Endothelial cell of hepatic sinusoid (primary cell): ENCODE measurements at regions not wholly inside any gene's neighbourhood (a gene's known extent, or its start where the extent isn't known, plus 50 kb on each side); places are given as distances from the start of the nearest gene placed in this dataset.

ENCODE experiments used
- in situ Hi-C: cut with HindIII; loops from 2 replicates; pipeline ENCODE4 v1.10.0; 2017; ENCODE audit warnings: low sequenced_read_pairs

DNA sequence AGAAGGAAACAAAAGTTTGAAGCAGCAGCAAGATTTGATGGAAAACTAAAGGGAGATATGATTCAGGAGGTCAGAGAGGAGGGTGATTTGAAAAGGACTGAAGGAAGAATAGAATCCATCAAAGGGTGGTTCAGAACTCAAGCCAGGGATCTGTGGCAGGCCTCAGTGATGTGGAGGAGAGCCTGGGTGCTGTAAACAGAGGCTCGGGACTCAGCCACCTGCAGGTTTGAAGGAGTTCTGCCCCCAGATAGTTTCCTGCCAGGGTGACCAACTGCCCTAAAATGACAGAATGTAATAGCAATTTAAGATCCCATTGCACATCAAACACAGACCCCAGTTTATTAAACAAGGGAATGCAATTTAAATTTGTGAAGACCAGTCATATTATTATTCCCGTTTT, 204.0 kb upstream of the FAT1 start:
- in situ Hi-C loops = loop anchor here (5.0 kb wide), 1 partner anchor 75 kb away; no protein-coding TSS in a partner anchor

DNA sequence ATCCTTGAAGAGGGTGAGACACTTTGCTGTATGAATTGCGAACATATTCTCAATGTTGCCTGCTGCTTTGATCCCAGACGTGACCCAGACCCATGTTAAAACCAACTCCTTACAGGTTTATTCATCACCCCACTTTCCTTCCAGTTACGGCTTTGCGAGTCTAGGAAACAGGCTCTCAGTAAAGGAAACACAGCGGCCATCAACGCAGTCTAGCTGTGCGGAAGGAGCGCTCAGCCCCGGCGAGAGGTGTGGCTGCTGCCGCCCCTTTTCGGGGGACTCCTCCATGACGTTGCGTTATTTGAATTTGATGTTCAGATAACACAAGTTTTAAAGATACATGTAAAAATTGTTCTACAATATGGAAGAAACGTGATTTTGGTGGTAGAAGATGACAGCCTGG, 206.4 kb upstream of the FAT1 start:
- in situ Hi-C loops = no loop called here

DNA sequence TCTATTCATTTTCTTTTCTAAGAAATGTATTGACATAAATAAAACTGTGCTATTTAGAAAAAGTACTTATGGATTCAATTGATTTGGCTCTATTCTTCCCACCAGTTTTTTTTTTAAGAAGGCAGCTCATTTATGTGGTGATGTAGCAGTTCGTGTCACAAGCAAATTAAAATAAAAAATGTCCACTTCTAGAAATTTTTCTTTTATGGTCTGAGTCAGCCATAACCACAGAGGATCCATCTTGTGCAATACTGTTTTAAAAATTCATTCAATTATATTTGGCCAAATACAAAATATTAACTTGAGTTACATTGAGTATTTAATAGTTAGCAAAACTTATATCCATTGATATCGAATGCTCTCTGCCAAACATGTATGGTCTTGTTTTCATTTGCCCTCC, 207.9 kb upstream of the FAT1 start:
- in situ Hi-C loops = no loop called here

DNA sequence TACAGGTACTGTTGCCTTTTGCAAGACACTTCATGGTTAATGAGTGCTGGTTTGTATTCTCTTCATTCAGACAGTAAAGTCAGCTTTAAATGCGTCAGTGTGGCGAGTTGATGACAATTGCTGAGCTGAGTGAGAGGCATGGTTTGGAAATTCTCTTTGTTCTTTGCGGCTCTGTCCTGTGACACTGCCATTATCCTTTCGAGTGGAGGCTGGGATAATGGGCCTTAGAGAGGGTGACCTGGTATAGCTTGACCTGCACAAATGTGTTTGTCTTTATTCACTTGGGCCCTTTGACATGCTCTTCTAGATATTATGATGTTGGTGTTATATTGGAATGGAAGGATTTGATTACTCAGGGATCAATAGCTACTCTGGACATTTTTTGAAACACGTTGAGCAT, 208.5 kb upstream of the FAT1 start:
- in situ Hi-C loops = no loop called here

DNA sequence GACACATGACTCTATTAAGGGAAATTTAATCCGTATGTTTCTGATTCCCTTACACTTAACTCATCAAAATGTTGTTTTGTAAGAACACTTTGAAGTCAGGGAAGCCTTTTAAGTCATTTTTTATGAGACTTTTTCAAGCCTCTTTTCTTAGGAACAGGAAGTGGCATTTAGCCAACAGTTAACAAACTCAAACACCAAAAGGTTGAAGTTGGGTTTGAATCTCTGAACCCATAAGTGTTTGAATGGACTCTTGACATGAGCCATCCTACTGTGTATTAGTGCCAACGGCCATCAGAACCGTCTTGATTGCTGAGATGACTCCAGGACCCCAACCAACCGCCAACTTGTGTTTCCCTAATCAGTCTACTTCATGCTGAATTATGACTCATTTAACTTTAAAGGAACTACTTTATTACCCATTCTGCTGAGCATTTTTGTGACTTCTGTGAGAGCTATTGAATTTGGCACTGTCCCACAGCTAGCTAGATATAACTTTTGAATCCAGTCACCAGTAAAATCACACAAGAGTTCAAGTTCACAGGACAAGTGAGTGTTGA, 209.1 kb upstream of the FAT1 start:
- in situ Hi-C loops = no loop called here

DNA sequence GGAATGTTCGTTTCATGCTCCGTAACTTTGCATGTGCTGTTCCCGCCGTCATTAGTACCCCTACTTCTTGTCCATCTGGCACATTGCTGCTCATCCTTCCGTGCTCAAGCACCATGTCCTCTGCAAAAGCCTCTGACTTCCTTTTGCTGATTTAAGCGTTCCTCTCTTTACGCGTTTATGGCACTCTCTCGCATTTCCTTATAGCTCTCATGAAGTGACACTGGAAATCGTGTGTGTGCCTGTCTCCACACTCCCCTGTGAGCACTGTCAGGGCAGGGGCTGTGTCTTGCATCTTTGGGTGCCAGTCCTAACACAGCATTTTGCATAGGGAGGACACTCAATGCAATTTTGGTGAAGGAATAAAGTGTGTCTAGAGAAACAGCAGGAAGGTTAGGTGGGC, 210.6 kb upstream of the FAT1 start:
- in situ Hi-C loops = no loop called here

DNA sequence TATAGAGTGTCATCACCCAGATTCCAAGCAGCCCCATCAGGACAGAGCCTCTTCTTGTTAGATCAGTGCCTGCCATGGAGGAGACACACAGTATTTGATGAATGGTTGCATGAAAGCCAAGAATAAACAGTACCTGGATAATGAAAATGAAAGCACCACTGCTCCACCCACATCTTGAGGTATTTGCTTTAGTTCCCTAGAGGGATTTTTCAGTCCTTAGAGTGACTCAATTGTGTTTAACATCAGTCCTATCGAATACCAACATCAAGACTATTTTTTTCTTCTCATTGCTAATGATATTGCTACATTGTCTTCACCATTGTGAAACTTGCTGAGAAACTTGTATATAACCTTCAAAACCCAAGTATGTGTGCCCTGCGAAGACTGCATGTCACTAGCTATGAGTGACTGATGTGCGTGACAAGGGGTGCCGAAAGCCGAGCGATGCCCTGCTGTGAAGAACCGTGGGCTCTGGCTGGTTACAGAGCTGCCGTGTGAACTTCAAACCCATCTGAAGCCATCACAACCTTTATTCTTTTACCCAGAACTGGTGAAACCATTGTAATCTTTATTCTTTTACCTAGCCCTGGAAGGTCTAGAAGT, 211.3 kb upstream of the FAT1 start:
- in situ Hi-C loops = no loop called here

DNA sequence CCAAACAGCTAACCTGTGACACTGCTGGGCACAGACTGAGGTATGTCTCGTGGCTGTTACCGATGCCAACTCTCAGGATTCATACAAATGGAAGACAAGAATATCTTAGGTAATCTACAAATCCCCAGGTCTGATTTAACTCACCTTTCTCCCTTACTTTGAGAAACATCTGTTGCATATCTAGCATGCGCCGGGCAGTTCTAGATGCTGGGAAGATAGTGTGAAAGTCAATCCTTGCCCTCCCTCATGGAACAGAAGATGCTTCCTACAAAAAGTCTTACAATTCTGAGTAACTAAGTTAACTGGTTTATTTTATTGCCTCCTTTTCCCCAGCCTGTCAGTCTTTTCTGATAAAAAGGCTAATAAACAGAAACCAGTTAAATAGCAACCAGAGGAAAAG, 212.2 kb upstream of the FAT1 start:
- in situ Hi-C loops = no loop called here

DNA sequence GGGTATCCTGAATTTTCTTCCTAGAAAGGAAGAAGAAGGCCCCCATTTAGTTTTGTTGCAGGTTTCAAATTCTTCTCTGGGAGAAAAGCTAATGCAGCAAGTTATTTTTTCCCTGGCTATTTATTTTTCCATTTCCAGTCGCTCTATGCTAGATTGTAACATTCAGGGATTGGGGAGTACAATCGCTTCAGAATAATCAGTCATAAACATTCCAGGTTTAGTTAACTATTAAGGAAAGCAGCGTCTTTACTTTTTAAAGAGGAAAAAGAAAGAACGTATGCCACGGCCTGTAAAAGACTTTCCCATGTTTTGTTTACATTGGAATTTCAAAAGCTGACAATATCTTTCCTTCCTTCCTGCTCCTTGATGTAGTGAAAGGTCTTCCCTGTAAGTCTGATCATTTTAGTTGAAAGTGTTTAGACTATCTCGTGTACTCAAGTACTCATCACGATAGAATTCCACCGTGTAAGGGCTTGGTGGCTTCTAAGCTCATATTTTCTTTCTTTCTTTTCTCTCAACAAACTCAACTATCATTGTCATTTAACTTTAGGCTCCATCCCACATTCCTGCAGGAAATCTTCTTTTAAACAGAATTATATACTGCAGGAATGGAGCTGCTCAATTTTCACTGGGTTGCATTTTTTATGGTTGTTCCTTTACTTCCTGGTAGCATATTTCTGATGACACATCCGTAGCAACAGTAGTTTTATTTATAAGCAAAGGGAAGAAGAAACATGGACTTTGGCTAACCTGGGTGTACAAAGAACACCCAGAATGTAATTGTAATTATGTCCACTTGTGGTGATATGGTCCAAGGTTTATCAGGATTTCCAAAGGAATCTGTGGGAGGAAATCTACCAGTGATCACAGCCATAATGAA, 213.1 kb upstream of the FAT1 start:
- in situ Hi-C loops = no loop called here

DNA sequence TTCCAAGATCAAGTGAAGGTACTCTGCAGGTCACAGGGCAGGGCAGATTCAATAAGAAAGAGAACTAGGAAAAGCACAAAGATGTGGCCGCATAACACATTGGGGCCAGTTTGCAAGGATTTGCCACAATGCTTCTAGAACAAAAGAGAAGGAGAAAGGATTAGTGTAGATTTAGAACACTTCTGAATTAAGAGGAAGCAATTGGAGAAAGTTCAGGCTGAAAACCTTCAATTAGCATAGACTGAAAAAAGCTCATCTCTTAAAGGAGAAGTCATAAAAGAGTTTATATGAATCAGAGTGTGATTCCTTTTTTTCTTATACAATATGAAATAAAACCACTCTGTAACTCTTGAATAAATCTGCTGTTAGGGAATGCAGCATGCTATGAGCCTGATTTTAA, 215.6 kb upstream of the FAT1 start:
- in situ Hi-C loops = no loop called here

DNA sequence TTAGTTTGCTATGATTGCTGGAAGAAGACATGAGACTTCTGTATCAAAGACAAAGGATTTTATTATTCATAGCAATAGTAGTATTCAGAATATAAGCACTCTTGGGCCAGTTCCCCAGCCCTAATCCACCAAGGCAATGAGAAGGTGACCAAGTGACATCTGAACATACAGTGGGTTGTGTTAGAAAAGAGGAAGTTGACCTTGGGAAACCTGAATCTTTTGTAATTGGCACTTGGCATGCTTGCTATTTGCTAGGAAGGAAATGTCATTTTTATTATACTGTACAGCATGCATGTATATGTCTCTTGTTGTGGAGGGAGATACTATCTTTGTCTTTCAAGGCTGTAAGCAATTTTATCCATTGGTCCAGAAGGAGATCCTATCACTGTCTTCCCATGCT, 216.1 kb upstream of the FAT1 start:
- in situ Hi-C loops = no loop called here

DNA sequence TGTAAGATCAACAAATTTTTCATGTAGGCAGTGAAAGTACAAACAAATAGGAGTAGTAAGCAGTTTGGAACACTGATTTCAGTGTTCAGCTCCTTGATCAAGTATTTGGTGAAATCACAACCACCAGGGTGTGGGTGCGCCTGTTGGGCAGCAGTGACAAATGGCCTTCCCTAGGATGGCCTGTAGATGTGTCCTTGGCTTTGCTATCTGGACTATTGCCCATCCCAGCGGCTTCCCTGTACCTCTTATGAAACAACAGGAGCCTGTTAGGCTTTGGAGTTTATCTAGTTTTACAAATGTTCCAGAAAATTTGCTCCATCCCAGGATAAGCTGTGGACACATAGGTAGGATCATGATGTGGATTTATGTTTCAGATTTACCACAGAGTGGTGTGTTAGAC, 216.8 kb upstream of the FAT1 start:
- in situ Hi-C loops = no loop called here

DNA sequence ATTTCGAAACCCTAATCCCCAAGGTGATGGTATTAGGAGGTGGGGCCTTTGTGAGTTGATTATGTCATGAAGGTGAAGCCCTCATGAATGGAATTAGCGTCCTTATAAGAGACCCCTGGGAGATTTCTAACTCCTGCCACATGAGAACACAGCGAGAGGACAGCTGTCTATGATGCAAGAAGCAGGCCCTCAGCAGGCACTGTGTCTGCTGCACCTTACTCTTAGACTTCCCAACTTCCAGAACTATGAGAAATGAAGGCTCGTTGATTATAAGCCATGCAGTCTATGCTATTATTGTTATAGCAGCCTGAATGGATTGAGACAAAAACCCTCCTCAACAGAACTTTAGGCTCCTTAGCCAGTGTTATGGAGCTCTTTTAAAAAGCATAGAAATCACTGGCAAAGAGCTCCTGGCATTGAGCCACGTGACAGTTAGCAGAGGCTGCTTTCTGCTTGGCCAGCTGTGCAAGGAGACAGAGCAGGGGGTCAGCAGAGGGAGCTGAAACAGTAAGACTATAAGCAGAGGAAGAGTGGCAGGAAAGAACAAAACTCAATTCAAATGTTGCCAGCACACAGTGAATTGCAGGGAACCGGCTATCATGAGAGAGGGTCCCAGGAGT, 219.2 kb upstream of the FAT1 start:
- in situ Hi-C loops = no loop called here

DNA sequence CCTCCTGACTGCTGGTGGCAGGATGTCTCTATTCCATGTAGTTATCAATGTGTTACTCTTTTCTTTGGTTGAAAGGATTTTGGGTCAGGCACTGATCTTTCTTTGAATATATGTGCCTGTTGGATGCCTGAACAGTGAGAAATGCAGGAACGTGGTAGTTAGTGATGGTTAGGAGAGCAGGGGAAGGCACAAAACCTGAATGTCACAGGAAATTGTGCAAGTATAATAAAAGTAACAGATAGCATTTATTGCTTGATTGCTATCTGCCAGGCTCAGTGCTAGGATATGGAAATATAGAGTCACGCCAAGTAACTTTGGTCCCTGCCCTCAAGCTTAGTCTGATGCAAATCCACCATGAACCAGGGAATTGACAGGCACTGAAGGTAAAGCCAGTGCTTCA, 219.8 kb upstream of the FAT1 start:
- in situ Hi-C loops = no loop called here

DNA sequence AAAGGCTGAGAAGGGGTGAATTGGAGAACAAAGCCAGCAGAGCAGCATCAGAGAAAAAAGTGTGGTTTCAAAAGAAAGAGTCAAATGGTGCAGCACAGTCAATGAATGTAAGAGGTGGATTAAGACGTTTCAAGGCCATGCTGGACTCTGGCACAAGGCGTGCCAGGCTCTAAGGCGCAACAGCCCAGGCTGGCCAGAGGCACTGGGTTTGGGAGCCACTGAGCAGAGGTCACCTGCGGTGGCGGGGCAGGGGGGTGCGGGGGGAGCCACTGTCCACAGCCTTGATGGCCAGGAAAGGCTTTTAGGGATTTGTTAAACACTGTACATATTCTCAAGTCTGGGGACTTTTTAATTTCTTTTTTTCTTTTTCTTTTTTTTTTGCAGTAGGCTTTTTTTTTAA, 222.5 kb upstream of the FAT1 start:
- in situ Hi-C loops = no loop called here

DNA sequence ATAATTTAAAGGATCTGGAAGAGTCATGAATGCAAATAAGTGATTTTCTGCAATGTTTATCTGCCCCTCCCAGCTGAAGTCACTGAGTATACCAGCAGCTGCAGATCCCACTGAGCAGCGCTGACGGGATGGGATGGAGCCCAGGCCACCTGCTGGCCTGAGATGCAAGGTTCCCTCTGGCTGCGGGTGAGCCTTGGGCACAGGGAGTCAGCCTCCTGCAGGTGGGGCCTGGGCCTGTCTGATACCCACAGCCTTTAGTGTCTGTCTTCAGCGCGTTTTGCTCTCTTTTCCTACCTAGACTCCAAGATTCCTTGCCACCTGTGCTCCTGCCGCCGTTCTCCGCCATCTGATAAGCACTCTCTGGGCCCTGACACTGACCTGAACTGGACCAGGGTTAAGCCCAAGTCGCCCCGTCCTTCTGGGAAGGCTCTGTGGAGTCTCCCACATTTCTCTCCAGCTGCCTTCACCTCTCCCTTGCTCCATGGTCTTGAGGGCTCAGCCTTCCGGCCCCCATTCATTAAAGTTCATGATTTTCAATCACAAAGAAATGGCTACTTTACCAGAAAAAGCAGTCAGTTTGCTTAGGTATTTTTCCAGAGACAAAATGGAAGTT, 223.1 kb upstream of the FAT1 start:
- in situ Hi-C loops = no loop called here

DNA sequence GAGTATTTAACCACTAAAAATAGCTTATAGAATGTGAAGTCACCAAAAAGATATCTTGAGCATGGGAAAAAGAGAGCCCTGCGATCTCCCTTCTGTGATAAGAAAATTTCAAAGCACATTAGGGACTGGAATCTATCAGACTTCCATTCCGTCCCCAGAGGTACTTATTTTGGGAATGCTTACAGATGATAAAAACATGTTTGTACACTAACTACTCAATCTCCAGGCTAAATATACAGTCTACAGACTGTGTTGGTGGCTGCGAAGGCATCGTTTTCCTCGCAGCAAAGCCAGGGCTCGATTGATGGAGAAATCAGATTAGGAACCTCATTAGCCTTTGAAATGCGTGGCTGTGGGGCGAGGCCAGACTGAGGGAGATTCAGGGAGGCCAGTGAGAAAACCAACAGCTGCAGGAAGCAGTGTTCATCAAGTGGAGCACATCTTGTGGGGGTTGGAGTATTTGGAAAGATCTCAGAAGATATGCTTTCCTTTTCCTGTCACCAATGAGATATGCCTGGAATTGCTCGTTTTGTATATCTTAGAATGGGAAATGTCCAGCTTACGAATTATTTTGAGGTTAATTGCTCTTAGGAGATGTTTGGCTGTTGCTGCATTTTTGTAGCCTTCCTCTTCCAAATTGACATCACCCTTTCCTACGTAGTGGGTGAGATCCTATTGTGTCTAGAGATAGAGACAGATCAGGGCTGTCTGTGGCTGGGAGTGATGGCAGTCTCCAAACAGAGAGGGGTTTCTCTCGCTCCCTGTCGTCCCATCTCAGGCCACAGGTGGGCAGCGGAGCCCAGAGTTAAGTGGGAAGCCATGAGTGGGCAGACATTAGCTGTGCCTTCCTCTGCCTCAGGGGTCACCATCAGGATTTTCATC, 224.9 kb upstream of the FAT1 start:
- in situ Hi-C loops = no loop called here

DNA sequence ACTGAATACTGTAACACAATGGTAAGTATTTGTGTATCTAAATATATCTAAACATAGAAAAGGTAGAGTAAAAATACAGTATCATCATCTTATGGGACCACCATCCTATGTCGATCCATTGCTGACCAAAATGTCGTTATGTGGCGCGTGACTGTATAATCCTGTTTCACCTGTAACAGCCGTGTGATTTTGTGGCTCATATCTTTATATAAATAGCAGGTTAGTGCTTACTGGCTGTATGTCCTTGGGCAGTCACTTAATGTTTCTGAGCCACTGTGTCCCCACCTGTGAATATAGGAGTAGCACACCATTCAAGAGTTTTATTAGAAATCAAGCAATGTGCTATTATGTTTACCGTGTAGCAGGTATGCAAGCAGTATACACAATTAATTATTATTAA, 226.2 kb upstream of the FAT1 start:
- in situ Hi-C loops = no loop called here

DNA sequence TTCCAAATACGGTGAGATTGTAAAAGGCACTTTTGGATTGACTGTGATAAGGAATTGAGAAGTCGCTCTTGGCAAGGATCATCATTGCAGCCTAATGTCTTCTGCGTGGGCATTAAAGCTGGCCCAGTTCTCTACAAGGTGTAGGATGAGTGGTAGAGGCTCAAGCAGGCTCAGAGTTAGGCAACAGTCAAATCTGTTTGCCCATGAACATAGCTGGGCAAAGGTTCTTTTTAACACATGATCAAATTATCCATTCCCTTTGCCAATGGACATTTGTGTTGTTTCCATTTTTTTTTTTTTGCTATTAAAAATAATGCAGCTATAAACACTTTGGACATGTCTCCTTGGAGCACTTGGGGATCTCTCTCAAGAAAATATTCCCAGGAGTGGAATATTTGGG, 229.1 kb upstream of the FAT1 start:
- in situ Hi-C loops = no loop called here

DNA sequence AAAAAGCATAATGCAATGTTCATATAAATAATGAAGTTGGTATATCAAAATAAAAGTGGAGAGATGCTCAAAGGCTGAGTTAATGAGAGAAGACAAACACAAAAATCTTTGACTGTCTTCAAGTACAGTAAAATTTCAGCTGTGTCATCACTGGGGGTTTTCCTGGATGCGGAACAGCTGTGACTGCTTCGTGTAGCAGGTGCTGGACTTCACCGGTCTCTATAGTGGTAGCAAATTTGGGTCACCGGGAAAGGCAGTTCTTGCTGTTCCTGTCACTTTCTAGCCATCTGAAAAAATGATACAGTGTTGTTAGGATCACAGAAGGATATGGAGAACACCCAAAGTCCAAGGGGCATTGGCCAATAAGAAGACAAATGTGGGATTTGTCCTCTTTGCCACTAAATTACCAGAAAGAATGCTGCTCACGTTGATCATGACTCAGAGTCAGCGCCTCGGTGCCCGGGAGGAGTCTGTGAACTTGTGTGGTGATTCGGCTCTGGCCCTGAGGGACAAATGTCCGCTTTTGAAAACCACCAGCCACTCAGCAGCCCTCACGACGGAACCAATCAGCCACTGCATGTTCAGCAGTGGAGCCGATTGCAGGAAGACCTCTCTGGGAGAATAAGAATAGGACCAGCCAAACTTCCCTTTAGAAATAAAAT, 230.1 kb upstream of the FAT1 start:
- in situ Hi-C loops = no loop called here
